ENCODE measurements at regions not wholly inside any gene's neighbourhood (a gene's known extent, or its start where the extent isn't known, plus 50 kb on each side); places are given as distances from the start of the nearest gene placed in this dataset.

- DNase-seq (ENCODE audit: low read depth in 2 of 2) = no peak
Observed at GRCh38 chr2:8630676-8631464, 51.0 kb upstream of the ID2 start.

GRCh38 chr2:8631465-8632005 is 50.3 kb upstream of the ID2 start:
- no peak for DNase-seq (ENCODE audit: low read depth in 2 of 2)
